ENCODE measurements at regions not wholly inside any gene's neighbourhood (a gene's known extent, or its start where the extent isn't known, plus 50 kb on each side); places are given as distances from the start of the nearest gene placed in this dataset.
A peak's percentile ranks its signal among the peaks of the same experiment; 100 is the strongest.

GRCh38 chr6:168384045-168385036 is 56.6 kb upstream of the SMOC2 start:
- H3K4me1 ChIP-seq (ENCODE audit: control insufficient read depth, insufficient read depth, low read length, unreplicated experiment), result peaks cover 19% of the 10 kb centered on the region
- H2AFZ ChIP-seq (ENCODE audit: low read length, unreplicated experiment), result peak overlapping the region; percentile 85
- H3K4me3 ChIP-seq (ENCODE audit: low read depth, low read length), result peak overlapping the region; percentile 64
- no peaks in the 10 kb centered on the region for H3K79me2 ChIP-seq (ENCODE audit: control insufficient read depth, insufficient read depth, low read length, unreplicated experiment)
- H3K36me3 ChIP-seq (ENCODE audit: insufficient read depth, low read length), result no peaks in the 10 kb centered on the region
- H3K27me3 ChIP-seq (ENCODE audit: insufficient read depth, low read length), result no peaks in the 10 kb centered on the region
- peak overlapping the region; percentile 68 for H3K27ac ChIP-seq (ENCODE audit: low read depth, low read length)

- Histone ChIP-seq H3K27me3 (ENCODE audit: insufficient read depth, low read length) (no peaks in the 10 kb centered on the region), H3K4me1 (ENCODE audit: control insufficient read depth, insufficient read depth, low read length, unreplicated experiment) (peaks cover 19% of the 10 kb centered on the region), H2AFZ (ENCODE audit: low read length, unreplicated experiment) (peak overlapping the region; percentile 85), H3K36me3 (ENCODE audit: insufficient read depth, low read length) (no peaks in the 10 kb centered on the region), H3K4me3 (ENCODE audit: low read depth, low read length) (peak overlapping the region; percentile 64), H3K27ac (ENCODE audit: low read depth, low read length) (peak overlapping the region; percentile 68; the same call in 1 of the 2 replicates), H3K79me2 (ENCODE audit: control insufficient read depth, insufficient read depth, low read length, unreplicated experiment) (no peaks in the 10 kb centered on the region)
Measured at GRCh38 chr6:168385037-168385759, 55.8 kb upstream of the SMOC2 start.

GRCh38 chr6:168385858-168386735 is 54.9 kb upstream of the SMOC2 start:
- no peak overlapping the region for H3K27ac ChIP-seq (ENCODE audit: low read depth, low read length)
- H3K36me3 ChIP-seq (ENCODE audit: insufficient read depth, low read length), result no peaks in the 10 kb centered on the region
- no peaks in the 10 kb centered on the region for H3K79me2 ChIP-seq (ENCODE audit: control insufficient read depth, insufficient read depth, low read length, unreplicated experiment)
- H3K4me1 ChIP-seq (ENCODE audit: control insufficient read depth, insufficient read depth, low read length, unreplicated experiment), result peaks cover 19% of the 10 kb centered on the region
- H3K27me3 ChIP-seq (ENCODE audit: insufficient read depth, low read length), result no peaks in the 10 kb centered on the region
- no peak overlapping the region for H2AFZ ChIP-seq (ENCODE audit: low read length, unreplicated experiment)
- H3K4me3 ChIP-seq (ENCODE audit: low read depth, low read length), result no peak overlapping the region

- H3K79me2 ChIP-seq (ENCODE audit: control insufficient read depth, insufficient read depth, low read length, unreplicated experiment), result no peaks in the 10 kb centered on the region
- no peaks in the 10 kb centered on the region for H3K27me3 ChIP-seq (ENCODE audit: insufficient read depth, low read length)
- peaks cover 19% of the 10 kb centered on the region for H3K4me1 ChIP-seq (ENCODE audit: control insufficient read depth, insufficient read depth, low read length, unreplicated experiment)
- no peak overlapping the region for H3K4me3 ChIP-seq (ENCODE audit: low read depth, low read length)
- no peaks in the 10 kb centered on the region for H3K36me3 ChIP-seq (ENCODE audit: insufficient read depth, low read length)
- no peak overlapping the region for H2AFZ ChIP-seq (ENCODE audit: low read length, unreplicated experiment)
- H3K27ac ChIP-seq (ENCODE audit: low read depth, low read length), result no peak overlapping the region
Measured at GRCh38 chr6:168386973-168387372, 54.0 kb upstream of the SMOC2 start.

- Histone ChIP-seq H3K27me3 (ENCODE audit: insufficient read depth, low read length) (no peaks in the 10 kb centered on the region), H3K4me1 (ENCODE audit: control insufficient read depth, insufficient read depth, low read length, unreplicated experiment) (peaks cover 19% of the 10 kb centered on the region), H3K4me3 (ENCODE audit: low read depth, low read length) (no peak overlapping the region), H3K27ac (ENCODE audit: low read depth, low read length) (no peak overlapping the region), H2AFZ (ENCODE audit: low read length, unreplicated experiment) (no peak overlapping the region), H3K36me3 (ENCODE audit: insufficient read depth, low read length) (no peaks in the 10 kb centered on the region), H3K79me2 (ENCODE audit: control insufficient read depth, insufficient read depth, low read length, unreplicated experiment) (no peaks in the 10 kb centered on the region)
Measured at GRCh38 chr6:168387426-168387825, 53.6 kb upstream of the SMOC2 start.

- no peak overlapping the region for H3K4me3 ChIP-seq (ENCODE audit: low read depth, low read length)
- no peaks in the 10 kb centered on the region for H3K27me3 ChIP-seq (ENCODE audit: insufficient read depth, low read length)
- no peaks in the 10 kb centered on the region for H3K36me3 ChIP-seq (ENCODE audit: insufficient read depth, low read length)
- H3K4me1 ChIP-seq (ENCODE audit: control insufficient read depth, insufficient read depth, low read length, unreplicated experiment), result peaks cover 19% of the 10 kb centered on the region
- no peak overlapping the region for H2AFZ ChIP-seq (ENCODE audit: low read length, unreplicated experiment)
- H3K79me2 ChIP-seq (ENCODE audit: control insufficient read depth, insufficient read depth, low read length, unreplicated experiment), result no peaks in the 10 kb centered on the region
- no peak overlapping the region for H3K27ac ChIP-seq (ENCODE audit: low read depth, low read length)
Measured at GRCh38 chr6:168387911-168388310, 53.1 kb upstream of the SMOC2 start.

GRCh38 chr6:168388641-168389633 is 52.0 kb upstream of the SMOC2 start:
- Histone ChIP-seq H2AFZ (ENCODE audit: low read length, unreplicated experiment) (no peak overlapping the region), H3K27me3 (ENCODE audit: insufficient read depth, low read length) (no peaks in the 10 kb centered on the region), H3K36me3 (ENCODE audit: insufficient read depth, low read length) (no peaks in the 10 kb centered on the region), H3K27ac (ENCODE audit: low read depth, low read length) (no peak overlapping the region), H3K4me1 (ENCODE audit: control insufficient read depth, insufficient read depth, low read length, unreplicated experiment) (peaks cover 17% of the 10 kb centered on the region), H3K79me2 (ENCODE audit: control insufficient read depth, insufficient read depth, low read length, unreplicated experiment) (no peaks in the 10 kb centered on the region), H3K4me3 (ENCODE audit: low read depth, low read length) (no peak overlapping the region)

GRCh38 chr6:168390749-168391420 is 50.1 kb upstream of the SMOC2 start:
- H3K27ac ChIP-seq (ENCODE audit: low read depth, low read length), result no peak overlapping the region
- H3K79me2 ChIP-seq (ENCODE audit: control insufficient read depth, insufficient read depth, low read length, unreplicated experiment), result no peaks in the 10 kb centered on the region
- H3K4me3 ChIP-seq (ENCODE audit: low read depth, low read length), result no peak overlapping the region
- H3K36me3 ChIP-seq (ENCODE audit: insufficient read depth, low read length), result no peaks in the 10 kb centered on the region
- no peaks in the 10 kb centered on the region for H3K27me3 ChIP-seq (ENCODE audit: insufficient read depth, low read length)
- H3K4me1 ChIP-seq (ENCODE audit: control insufficient read depth, insufficient read depth, low read length, unreplicated experiment), result peaks cover under 1% of the 10 kb centered on the region
- H2AFZ ChIP-seq (ENCODE audit: low read length, unreplicated experiment), result no peak overlapping the region

Measured in ACC112 (cell line).